Mesenchymal stem cell (in vitro differentiated cells and primary cell): ENCODE measurements at regions not wholly inside any gene's neighbourhood (a gene's known extent, or its start where the extent isn't known, plus 50 kb on each side); places are given as distances from the start of the nearest gene placed in this dataset.

ENCODE experiments used
- DNase-seq: peaks from one replicate; pipeline ENCODE4 v3.0.0-alpha.2; 2013
- H2AFZ ChIP-seq: one replicate; pipeline ENCODE4 v1.6.1; 2013; ENCODE audit warnings: low read depth, mild to moderate bottlenecking, control low read depth, inconsistent platforms, low read length, moderate library complexity
- H2AK5ac ChIP-seq: 2 replicates; pipeline ENCODE4 v1.6.1; 2013; ENCODE audit warnings: low read length, moderate library complexity, mild to moderate bottlenecking, inconsistent platforms; ENCODE audit not compliant: severe bottlenecking
- H2BK120ac ChIP-seq: one replicate; pipeline ENCODE4 v1.6.1; 2013; ENCODE audit warnings: low read depth, mild to moderate bottlenecking, inconsistent platforms, low read length, moderate library complexity
- H2BK12ac ChIP-seq, 2 experiments: one replicate each; pipeline ENCODE4 v1.6.1; 2013; ENCODE audit warnings: inconsistent platforms in 2 of 2, low read length in 2 of 2, mild to moderate bottlenecking in 2 of 2, moderate library complexity in 2 of 2, control low read depth in 1 of 2
- H2BK15ac ChIP-seq: one replicate; pipeline ENCODE4 v1.6.1; 2013; ENCODE audit warnings: mild to moderate bottlenecking, low read depth, inconsistent platforms; ENCODE audit not compliant: poor library complexity, severe bottlenecking
- H2BK5ac ChIP-seq: 2 replicates; pipeline ENCODE4 v1.6.1; 2013; ENCODE audit warnings: low read depth, mild to moderate bottlenecking, low read length, control low read depth, inconsistent platforms; ENCODE audit not compliant: poor library complexity, severe bottlenecking
- H3K14ac ChIP-seq, 2 experiments: one replicate each; pipeline ENCODE4 v1.6.1; 2013; ENCODE audit warnings: inconsistent platforms in 2 of 2, low read length in 2 of 2, control low read depth in 1 of 2, mild to moderate bottlenecking in 1 of 2, moderate library complexity in 1 of 2
- H3K18ac ChIP-seq, 2 experiments: one replicate each; pipeline ENCODE4 v1.6.1; 2013; ENCODE audit warnings: inconsistent platforms in 2 of 2, low read length in 2 of 2, control low read depth in 1 of 2, low read depth in 1 of 2, mild to moderate bottlenecking in 1 of 2
- H3K23ac ChIP-seq, 2 experiments: one replicate each; pipeline ENCODE4 v1.6.1; 2013; ENCODE audit warnings: inconsistent platforms in 2 of 2, low read length in 2 of 2, mild to moderate bottlenecking in 2 of 2, moderate library complexity in 2 of 2, control low read depth in 1 of 2
- H3K27ac ChIP-seq: 2 replicates; pipeline ENCODE4 v1.5.1; 2013; ENCODE audit warnings: mild to moderate bottlenecking, moderate library complexity, low read length, control low read depth, inconsistent platforms; ENCODE audit not compliant: poor library complexity, severe bottlenecking
- H3K27me3 ChIP-seq, 2 experiments: 2 replicates each; pipeline versions ENCODE4 v1.6.1 to v1.7.0; 2013; ENCODE audit warnings: low read length in 2 of 2, mild to moderate bottlenecking in 2 of 2, moderate library complexity in 2 of 2, control low read depth in 1 of 2, inconsistent platforms in 1 of 2; ENCODE audit not compliant: control insufficient read depth in 1 of 2, insufficient read depth in 1 of 2
- H3K36me3 ChIP-seq, 2 experiments: 2 replicates each; pipeline versions ENCODE4 v1.6.1 to v1.7.0; 2013; ENCODE audit warnings: low read length in 2 of 2, control low read depth in 1 of 2, inconsistent platforms in 1 of 2, low read depth in 1 of 2, mild to moderate bottlenecking in 1 of 2; ENCODE audit not compliant: insufficient read depth in 2 of 2, control insufficient read depth in 1 of 2
- H3K4ac ChIP-seq, 2 experiments: one replicate each; pipeline ENCODE4 v1.6.1; 2013; ENCODE audit warnings: inconsistent platforms in 2 of 2, low read length in 2 of 2, mild to moderate bottlenecking in 2 of 2, moderate library complexity in 2 of 2, control low read depth in 1 of 2, low read depth in 1 of 2
- H3K4me1 ChIP-seq: 2 replicates; pipeline ENCODE4 v1.6.1; 2013; ENCODE audit warnings: low read depth, low read length, control low read depth; ENCODE audit not compliant: control insufficient read depth, insufficient read depth
- H3K4me2 ChIP-seq: 2 replicates; pipeline ENCODE4 v1.6.1; 2013; ENCODE audit warnings: low read length, mild to moderate bottlenecking, inconsistent platforms; ENCODE audit not compliant: poor library complexity, severe bottlenecking
- H3K4me3 ChIP-seq, 2 experiments: 2 replicates each; pipeline versions ENCODE4 v1.5.1 to v1.7.0; 2013; ENCODE audit warnings: low read length in 2 of 2, mild to moderate bottlenecking in 2 of 2, control low read depth in 1 of 2, low read depth in 1 of 2; ENCODE audit not compliant: insufficient read depth in 1 of 2
- H3K79me1 ChIP-seq: replicated peaks from 2 replicates; pipeline ENCODE4 v1.6.1; 2013; ENCODE audit warnings: mild to moderate bottlenecking, control low read depth, low read length, inconsistent platforms; ENCODE audit not compliant: poor library complexity, severe bottlenecking
- H3K9ac ChIP-seq: 2 replicates; pipeline ENCODE4 v1.7.0; 2013; ENCODE audit warnings: mild to moderate bottlenecking, low read length, moderate library complexity
- H3K9me3 ChIP-seq: 2 replicates; pipeline ENCODE4 v1.7.0; 2013; ENCODE audit warnings: mild to moderate bottlenecking, low read length; ENCODE audit not compliant: control insufficient read depth
- H4K8ac ChIP-seq: one replicate; pipeline ENCODE4 v1.6.1; 2013; ENCODE audit warnings: inconsistent platforms, mild to moderate bottlenecking, low read length, moderate library complexity
- H4K91ac ChIP-seq: one replicate; pipeline ENCODE4 v1.6.1; 2013; ENCODE audit warnings: mild to moderate bottlenecking, low read length, inconsistent platforms
- WGBS: methylation state at CpG from one replicate; pipeline ENCODE4 v1.1.7; 2013; ENCODE audit warnings: mixed read lengths; 5-methylcytosine and 5-hydroxymethylcytosine counted together

DNA sequence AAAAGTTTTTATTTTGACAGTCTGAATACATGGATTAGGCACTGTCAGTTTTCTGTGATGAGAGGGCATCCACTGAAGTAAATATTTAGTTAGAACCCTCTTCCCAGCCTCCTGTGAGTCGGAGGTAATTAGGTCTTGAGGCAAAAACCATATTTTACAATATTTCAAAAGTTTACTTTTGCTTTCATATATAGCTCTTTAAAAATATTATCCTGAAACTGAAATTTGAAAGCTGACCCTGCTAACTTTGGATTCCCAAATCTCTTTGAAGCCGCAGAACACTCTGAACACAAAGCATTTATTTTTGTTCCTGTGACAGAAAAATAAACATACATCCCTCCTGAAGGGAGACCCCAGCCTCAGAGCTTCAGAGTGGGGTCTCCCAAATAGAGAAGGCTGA is 317.4 kb downstream of the KIF20B start:
- Histone ChIP-seq H3K9ac (no peak overlapping the region), H3K23ac (no peak overlapping the region), H4K91ac (no peak overlapping the region), H2AK5ac (no peak overlapping the region), H3K4ac (no peak overlapping the region), H3K4me1 (no peaks in the 10 kb centered on the region), H2BK15ac (no peak overlapping the region), H2BK120ac (no peak overlapping the region), H3K27ac (no peak overlapping the region), H3K4me3 (no peak overlapping the region), H3K18ac (no peak overlapping the region), H3K9me3 (no peaks in the 10 kb centered on the region), H2AFZ (no peak overlapping the region), H3K79me1 (no peaks in the 10 kb centered on the region), H2BK12ac (no peak overlapping the region), H4K8ac (no peak overlapping the region), H3K4me2 (no peak overlapping the region), H2BK5ac (no peak overlapping the region), H3K36me3 (no peaks in the 10 kb centered on the region), H3K14ac (no peak overlapping the region), H3K27me3 (no peaks in the 10 kb centered on the region)
- no peak for DNase-seq
- 85% methylated on average over 1 of the region's 2 CpGs for WGBS

- Histone ChIP-seq H3K9me3 (no peaks in the 10 kb centered on the region), H2BK12ac (no peak overlapping the region), H3K23ac (no peak overlapping the region), H3K79me1 (no peaks in the 10 kb centered on the region), H3K14ac (no peak overlapping the region), H3K9ac (no peak overlapping the region), H3K18ac (no peak overlapping the region), H3K27ac (no peak overlapping the region), H2BK15ac (no peak overlapping the region), H3K4me2 (no peak overlapping the region), H2BK120ac (no peak overlapping the region), H3K27me3 (no peaks in the 10 kb centered on the region), H2BK5ac (no peak overlapping the region), H3K4me3 (no peak overlapping the region), H3K4ac (no peak overlapping the region), H3K4me1 (no peaks in the 10 kb centered on the region), H2AK5ac (no peak overlapping the region), H2AFZ (no peak overlapping the region), H3K36me3 (no peaks in the 10 kb centered on the region), H4K91ac (no peak overlapping the region), H4K8ac (no peak overlapping the region)
- no peak for DNase-seq
- WGBS: no CpG with 5 or more reads among the region's 2 CpGs
Measured at GRCh38 chr10:90020506-90020905, 319.1 kb downstream of the KIF20B start.

DNA sequence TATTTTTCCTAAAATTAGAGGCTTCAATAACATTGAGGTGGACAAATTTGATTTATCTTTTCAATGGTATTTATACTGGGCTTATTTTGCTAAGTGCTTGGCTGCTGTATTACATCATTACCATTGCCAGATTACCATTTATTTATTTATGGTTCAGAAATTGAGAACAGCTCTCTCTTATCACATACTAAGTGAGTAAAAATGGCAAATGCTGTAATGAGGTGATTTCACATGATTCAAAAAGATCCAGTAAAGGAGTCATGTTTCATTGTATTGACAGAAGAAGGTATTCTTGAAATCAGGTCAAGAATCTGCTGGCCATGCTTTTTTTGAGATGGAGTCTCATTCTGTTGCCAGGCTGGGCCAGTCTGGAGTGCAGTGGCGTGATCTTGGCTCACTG is 322.6 kb downstream of the KIF20B start:
- no peak overlapping the region for H3K9ac ChIP-seq
- no peaks in the 10 kb centered on the region for H3K4me1 ChIP-seq
- no peak overlapping the region for H3K23ac ChIP-seq
- H3K14ac ChIP-seq: no peak overlapping the region
- no peak overlapping the region for H2BK5ac ChIP-seq
- H3K36me3 ChIP-seq: no peaks in the 10 kb centered on the region
- H3K79me1 ChIP-seq: no peaks in the 10 kb centered on the region
- 57% methylated on average over 1 of the region's 1 CpG for WGBS
- no peak overlapping the region for H2AFZ ChIP-seq
- no peaks in the 10 kb centered on the region for H3K9me3 ChIP-seq
- H3K4ac ChIP-seq: no peak overlapping the region
- no peak overlapping the region for H3K18ac ChIP-seq
- no peak for DNase-seq
- H2AK5ac ChIP-seq: no peak overlapping the region
- H2BK120ac ChIP-seq: no peak overlapping the region
- H3K27me3 ChIP-seq: no peaks in the 10 kb centered on the region
- no peak overlapping the region for H3K27ac ChIP-seq
- H4K91ac ChIP-seq: no peak overlapping the region
- no peak overlapping the region for H2BK15ac ChIP-seq
- no peak overlapping the region for H3K4me3 ChIP-seq
- H3K4me2 ChIP-seq: no peak overlapping the region
- no peak overlapping the region for H2BK12ac ChIP-seq
- H4K8ac ChIP-seq: no peak overlapping the region

DNA sequence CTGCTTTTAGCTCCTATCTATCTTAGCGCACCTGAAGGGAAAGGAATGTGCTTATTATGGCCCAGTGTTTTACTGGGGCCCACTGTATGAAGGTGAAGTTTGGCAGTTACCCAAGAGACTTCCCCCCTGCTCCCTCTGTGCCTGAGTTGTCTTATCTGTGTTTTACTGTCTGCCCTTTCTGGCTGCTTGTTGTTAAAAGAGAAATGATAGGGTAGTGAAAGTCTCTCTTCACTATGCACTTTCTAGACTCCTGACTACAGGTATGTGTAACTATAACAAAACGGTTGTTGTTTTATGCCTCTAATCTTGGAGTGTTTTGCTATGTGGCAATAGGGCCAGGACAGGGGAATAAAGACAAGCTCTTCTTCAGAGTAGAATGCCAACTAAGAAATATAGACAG is 326.9 kb downstream of the KIF20B start:
- Histone ChIP-seq H4K8ac (no peak overlapping the region), H3K27me3 (no peaks in the 10 kb centered on the region), H3K14ac (no peak overlapping the region), H3K79me1 (no peaks in the 10 kb centered on the region), H2BK5ac (no peak overlapping the region), H4K91ac (no peak overlapping the region), H3K27ac (no peak overlapping the region), H3K18ac (no peak overlapping the region), H3K4me3 (no peak overlapping the region), H2AFZ (no peak overlapping the region), H3K23ac (no peak overlapping the region), H3K9me3 (no peaks in the 10 kb centered on the region), H3K9ac (no peak overlapping the region), H2BK12ac (no peak overlapping the region), H2BK120ac (no peak overlapping the region), H3K4me2 (no peak overlapping the region), H2AK5ac (no peak overlapping the region), H3K36me3 (no peaks in the 10 kb centered on the region), H3K4ac (no peak overlapping the region), H2BK15ac (no peak overlapping the region), H3K4me1 (no peaks in the 10 kb centered on the region)
- WGBS: 100% methylated on average over 2 of the region's 2 CpGs
- DNase-seq: no peak
